HG02973 (cell line): ENCODE measurements at regions not wholly inside any gene's neighbourhood (a gene's known extent, or its start where the extent isn't known, plus 50 kb on each side); places are given as distances from the start of the nearest gene placed in this dataset.

Experiments used
- ATAC-seq: cut with Tn5 transposase; IDR thresholded peaks from one replicate; pipeline ENCODE4 v1.9.1; 2021; ENCODE audit warnings: moderate library complexity; ENCODE audit not compliant: unreplicated experiment

- no peak for ATAC-seq
These were observed 50.4 kb upstream of the FGF16 start for GRCh38 chrX:77396781-77397180.
